ENCODE measurements at regions not wholly inside any gene's neighbourhood (a gene's known extent, or its start where the extent isn't known, plus 50 kb on each side); places are given as distances from the start of the nearest gene placed in this dataset.

DNA sequence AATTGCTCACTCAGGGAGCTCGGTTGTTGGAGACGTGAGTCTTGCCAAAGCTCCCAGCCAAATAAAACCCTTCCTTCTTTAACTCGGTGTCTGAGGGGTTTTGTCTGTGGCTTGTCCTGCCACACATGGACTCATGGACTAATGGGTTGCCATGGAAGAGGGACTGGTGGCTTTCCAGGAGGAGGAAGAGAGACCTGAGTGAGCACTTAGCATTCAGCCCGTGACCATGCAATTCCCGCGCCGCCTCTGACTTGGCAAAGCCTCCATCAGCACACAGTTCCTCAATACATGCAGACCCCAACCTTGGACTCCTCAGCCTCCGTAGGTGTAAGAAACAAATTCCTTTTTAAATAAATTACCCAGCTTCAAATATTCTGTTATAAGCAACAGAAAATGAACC, 57.3 kb upstream of the TMEM18 start:
- TF ChIP-seq, protein P1, sequence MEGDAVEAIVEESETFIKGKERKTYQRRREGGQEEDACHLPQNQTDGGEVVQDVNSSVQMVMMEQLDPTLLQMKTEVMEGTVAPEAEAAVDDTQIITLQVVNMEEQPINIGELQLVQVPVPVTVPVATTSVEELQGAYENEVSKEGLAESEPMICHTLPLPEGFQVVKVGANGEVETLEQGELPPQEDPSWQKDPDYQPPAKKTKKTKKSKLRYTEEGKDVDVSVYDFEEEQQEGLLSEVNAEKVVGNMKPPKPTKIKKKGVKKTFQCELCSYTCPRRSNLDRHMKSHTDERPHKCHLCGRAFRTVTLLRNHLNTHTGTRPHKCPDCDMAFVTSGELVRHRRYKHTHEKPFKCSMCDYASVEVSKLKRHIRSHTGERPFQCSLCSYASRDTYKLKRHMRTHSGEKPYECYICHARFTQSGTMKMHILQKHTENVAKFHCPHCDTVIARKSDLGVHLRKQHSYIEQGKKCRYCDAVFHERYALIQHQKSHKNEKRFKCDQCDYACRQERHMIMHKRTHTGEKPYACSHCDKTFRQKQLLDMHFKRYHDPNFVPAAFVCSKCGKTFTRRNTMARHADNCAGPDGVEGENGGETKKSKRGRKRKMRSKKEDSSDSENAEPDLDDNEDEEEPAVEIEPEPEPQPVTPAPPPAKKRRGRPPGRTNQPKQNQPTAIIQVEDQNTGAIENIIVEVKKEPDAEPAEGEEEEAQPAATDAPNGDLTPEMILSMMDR (IDR thresholded peaks at IDR 0.05; ENCODE audit: poor library complexity), result no peak
- TF ChIP-seq EZH2phosphoT487 (IDR thresholded peaks at IDR 0.05; ENCODE audit: low read depth, severe bottlenecking, unreplicated experiment), result no peak

Measured in hepatocyte (in vitro differentiated cells).